IMR-90 (cell line): ENCODE measurements at regions not wholly inside any gene's neighbourhood (a gene's known extent, or its start where the extent isn't known, plus 50 kb on each side); places are given as distances from the start of the nearest gene placed in this dataset.

Experiments used
- ATAC-seq: fragments of 200-7000 bp; cut with Tn5 transposase; 2 replicates; pipeline ENCODE4 v1.9.1; 2020; ENCODE audit warnings: low read depth, mild to moderate bottlenecking, moderate library complexity
- BruUV-seq: library from RNA; stranded (reverse); fragments of 400-500 nt; replicated peaks from 2 replicates; lab custom pipeline; 2021; lab: Mats Ljungman, UMichigan
- CTCF ChIA-PET: fragments of 300-600 bp; formaldehyde crosslinking; extraction: SDS; loops from one replicate; lab custom pipeline; 2021; ENCODE audit warnings: antibody characterized with exemption; lab: Yijun Ruan, JAX
- POLR2A ChIA-PET: fragments of 300-600 bp; sonication (Branson Sonifier 250); formaldehyde crosslinking; loops from one replicate; lab custom pipeline; 2022; ENCODE audit warnings: antibody characterized with exemption; ENCODE audit not compliant: unreplicated experiment; lab: Charles Lee
- DNase-seq: peaks from one replicate; pipeline ENCODE4 v3.0.0; 2013
- H2AFZ ChIP-seq: replicated peaks from 2 replicates; pipeline ENCODE3; 2013; ENCODE audit warnings: low read length, mild to moderate bottlenecking; ENCODE audit not compliant: poor library complexity
- H2AK5ac ChIP-seq: 2 replicates; pipeline ENCODE4 v1.6.1; 2013; ENCODE audit warnings: low read depth, low read length, inconsistent platforms
- H2AK9ac ChIP-seq: replicated peaks from 2 replicates; pipeline ENCODE3; 2013; ENCODE audit warnings: mild to moderate bottlenecking, low read depth, low read length, moderate library complexity; ENCODE audit not compliant: poor library complexity
- H2BK120ac ChIP-seq: 2 replicates; pipeline ENCODE4 v1.6.1; 2013; ENCODE audit warnings: low read depth, low read length, inconsistent platforms
- H2BK15ac ChIP-seq: 3 replicates; pipeline ENCODE4 v1.6.1; 2013; ENCODE audit warnings: low read depth, low read length, inconsistent platforms
- H2BK20ac ChIP-seq: 2 replicates; pipeline ENCODE4 v1.6.1; 2013; ENCODE audit warnings: low read depth, mild to moderate bottlenecking, inconsistent platforms, low read length, moderate library complexity
- H2BK5ac ChIP-seq: 2 replicates; pipeline ENCODE4 v1.6.1; 2013; ENCODE audit warnings: mild to moderate bottlenecking, low read depth, low read length, inconsistent platforms; ENCODE audit not compliant: poor library complexity, severe bottlenecking
- H3K14ac ChIP-seq: replicated peaks from 2 replicates; pipeline ENCODE4 v1.6.1; 2013; ENCODE audit warnings: low read depth, low read length, inconsistent platforms
- H3K18ac ChIP-seq: 2 replicates; pipeline ENCODE4 v1.6.1; 2013; ENCODE audit warnings: low read depth, low read length, control low read depth
- H3K23ac ChIP-seq: 2 replicates; pipeline ENCODE4 v1.6.1; 2013; ENCODE audit warnings: low read depth, low read length, inconsistent platforms
- H3K27ac ChIP-seq: 2 replicates; pipeline ENCODE4 v1.5.1; 2013; ENCODE audit warnings: mild to moderate bottlenecking, control low read depth, low read length; ENCODE audit not compliant: insufficient read depth
- H3K27me3 ChIP-seq: 2 replicates; pipeline ENCODE4 v1.6.1; 2013; ENCODE audit warnings: low read length; ENCODE audit not compliant: control insufficient read depth, insufficient read depth
- H3K36me3 ChIP-seq: 2 replicates; pipeline ENCODE4 v1.6.1; 2013; ENCODE audit warnings: low read length, mixed read lengths; ENCODE audit not compliant: control insufficient read depth, insufficient read depth
- H3K4ac ChIP-seq: 2 replicates; pipeline ENCODE4 v1.6.1; 2013; ENCODE audit warnings: low read depth, low read length, inconsistent platforms
- H3K4me1 ChIP-seq: 2 replicates; pipeline ENCODE4 v1.6.1; 2013; ENCODE audit warnings: low read length, mixed read lengths; ENCODE audit not compliant: control insufficient read depth, insufficient read depth
- H3K4me2 ChIP-seq: 2 replicates; pipeline ENCODE4 v1.6.1; 2013; ENCODE audit warnings: low read depth, mild to moderate bottlenecking, control low read depth, low read length, moderate library complexity
- H3K4me3 ChIP-seq: 2 replicates; pipeline ENCODE4 v1.5.1; 2013; ENCODE audit warnings: low read depth, mild to moderate bottlenecking, control low read depth, low read length, moderate library complexity; ENCODE audit not compliant: insufficient read depth
- H3K56ac ChIP-seq: 2 replicates; pipeline ENCODE4 v1.6.1; 2013; ENCODE audit warnings: low read length, inconsistent platforms; ENCODE audit not compliant: insufficient read depth; ENCODE audit errors: extremely low read depth
- H3K79me1 ChIP-seq, 2 experiments: 2 replicates each; pipeline ENCODE4 v1.6.1; 2013; ENCODE audit warnings: low read length in 2 of 2, inconsistent platforms in 1 of 2, low read depth in 1 of 2
- H3K9ac ChIP-seq: 2 replicates; pipeline ENCODE4 v1.6.1; 2013; ENCODE audit warnings: low read depth, low read length, control low read depth
- H3K9me1 ChIP-seq: 2 replicates; pipeline ENCODE4 v1.6.1; 2013; ENCODE audit warnings: low read length, inconsistent platforms; ENCODE audit not compliant: insufficient read depth
- H3K9me3 ChIP-seq: 2 replicates; pipeline ENCODE4 v1.6.1; 2013; ENCODE audit warnings: low read length; ENCODE audit not compliant: control insufficient read depth, insufficient read depth
- H4K20me1 ChIP-seq: 2 replicates; pipeline ENCODE4 v1.6.1; 2013; ENCODE audit warnings: low read length, inconsistent platforms; ENCODE audit not compliant: insufficient read depth
- H4K5ac ChIP-seq: 2 replicates; pipeline ENCODE4 v1.6.1; 2013; ENCODE audit warnings: mild to moderate bottlenecking, low read depth, low read length, control low read depth
- H4K8ac ChIP-seq, 2 experiments: 2 replicates each; pipeline ENCODE4 v1.6.1; 2013; ENCODE audit warnings: low read depth in 2 of 2, low read length in 2 of 2, control low read depth in 1 of 2, inconsistent platforms in 1 of 2
- H4K91ac ChIP-seq: 2 replicates; pipeline ENCODE4 v1.6.1; 2013; ENCODE audit warnings: low read depth, low read length, inconsistent platforms; ENCODE audit not compliant: insufficient read depth
- CEBPB ChIP-seq: IDR thresholded peaks from 2 replicates; pipeline ENCODE4 v1.6.1; 2012; ENCODE audit warnings: low read depth, low read length, improper control_type of control experiment
- CHD1 ChIP-seq: IDR thresholded peaks from 2 replicates; pipeline ENCODE4 v1.6.1; 2012; ENCODE audit warnings: low read depth, low read length, improper control_type of control experiment
- CTCF ChIP-seq: conservative IDR thresholded peaks from 2 replicates; pipeline ENCODE4 v1.5.1; 2012; ENCODE audit warnings: mild to moderate bottlenecking, low read depth, low read length, improper control_type of control experiment
- MAFK ChIP-seq: IDR thresholded peaks from 2 replicates; pipeline ENCODE4 v1.6.1; 2012; ENCODE audit warnings: low read depth, low read length, improper control_type of control experiment
- MAZ ChIP-seq: IDR thresholded peaks from 2 replicates; pipeline ENCODE4 v1.6.1; 2012; ENCODE audit warnings: low read depth, mild to moderate bottlenecking, low read length, improper control_type of control experiment, moderate library complexity, borderline replicate concordance
- POLR2A ChIP-seq: IDR thresholded peaks from 2 replicates; pipeline ENCODE4 v1.6.1; 2012; ENCODE audit warnings: mild to moderate bottlenecking, low read depth, low read length
- RAD21 ChIP-seq: IDR thresholded peaks from 2 replicates; pipeline ENCODE4 v1.6.1; 2012; ENCODE audit warnings: low read length, improper control_type of control experiment
- RCOR1 ChIP-seq: IDR thresholded peaks from 2 replicates; pipeline ENCODE4 v1.6.1; 2012; ENCODE audit warnings: mild to moderate bottlenecking, low read length, improper control_type of control experiment; ENCODE audit not compliant: insufficient replicate concordance
- USF2 ChIP-seq: fragments of 150-350 bp; IDR thresholded peaks from 2 replicates; pipeline ENCODE4 v1.6.1; 2017; ENCODE audit warnings: mild to moderate bottlenecking, antibody characterized with exemption, low read length, low read depth
- WGBS, 2 experiments: methylation state at CpG; one replicate each; pipeline versions ENCODE4 v1.1.5 to v1.1.7; 2013; ENCODE audit warnings: missing lambda C conversion rate in 2 of 2; ENCODE audit not compliant: insufficient read length in 1 of 2; ENCODE audit errors: extremely low coverage in 2 of 2; 5-methylcytosine and 5-hydroxymethylcytosine counted together
- dilution Hi-C: fragments of 300-500 bp; cut with HindIII; formaldehyde crosslinking; loops from one replicate; pipeline ENCODE4 v1.14.3; 2018; ENCODE audit warnings: low sequenced_read_pairs; ENCODE audit not compliant: unreplicated experiment
- in situ Hi-C: fragments of 300-500 bp; cut with MboI; formaldehyde crosslinking; loops from 3 replicates; pipeline ENCODE4 v1.14.3; 2019; ENCODE audit warnings: low sequenced_read_pairs, inconsistent platforms, mixed read lengths
- intact Hi-C: fragments of 100-400 bp; cut with micrococcal nuclease; formaldehyde crosslinking; loops from 2 replicates; pipeline ENCODE4 v1.10.0; 2022

GRCh38 chr9:14391620-14392019, 77.7 kb upstream of the NFIB start:
- Histone ChIP-seq H2BK5ac (no peak overlapping the region), H2BK15ac (no peak overlapping the region), H2AK9ac (no peak overlapping the region), H4K91ac (no peak overlapping the region), H3K14ac (no peak overlapping the region), H3K27me3 (peaks cover 18% of the 10 kb centered on the region), H3K18ac (no peak overlapping the region), H3K36me3 (no peaks in the 10 kb centered on the region), H3K4me1 (no peaks in the 10 kb centered on the region), H2AK5ac (no peak overlapping the region), H3K27ac (no peak overlapping the region), H3K9me1 (no peaks in the 10 kb centered on the region), H2AFZ (no peak overlapping the region), H3K56ac (no peak overlapping the region), H3K23ac (no peak overlapping the region), H4K20me1 (no peaks in the 10 kb centered on the region), H3K79me1 (no peaks in the 10 kb centered on the region), H2BK120ac (no peak overlapping the region), H2BK20ac (no peak overlapping the region), H3K9me3 (no peaks in the 10 kb centered on the region; the same call in 1 of the 2 replicates), H3K9ac (no peak overlapping the region), H4K8ac (no peak overlapping the region), H3K4me2 (no peak overlapping the region), H4K5ac (no peak overlapping the region), H3K4ac (no peak overlapping the region), H3K4me3 (no peak overlapping the region)
- DNase-seq (no peak), ATAC-seq (no peak)
- in situ Hi-C loops, result no loop called here
- POLR2A ChIA-PET, result no interaction called here
- no TSS peak for BruUV-seq
- no peak for TF ChIP-seq CHD1
- TF ChIP-seq CEBPB, result no peak
- TF ChIP-seq MAFK, result no peak
- no peak for TF ChIP-seq USF2
- no peak for TF ChIP-seq CTCF
- TF ChIP-seq POLR2A, result no peak
- TF ChIP-seq RAD21, result no peak
- no peak for TF ChIP-seq MAZ
- no peak for TF ChIP-seq RCOR1
- dilution Hi-C loops, result no loop called here
- CTCF ChIA-PET, result no interaction called here
- intact Hi-C loops, result no loop called here
- WGBS, 2 experiments, result 50% methylated on average over 1 of the region's 3 CpGs; no CpG with 5 or more reads in 1 of the 2 experiments
